Kidney (tissue), 13 donors: ENCODE measurements at regions not wholly inside any gene's neighbourhood (a gene's known extent, or its start where the extent isn't known, plus 50 kb on each side); places are given as distances from the start of the nearest gene placed in this dataset.
A peak's percentile ranks its signal among the peaks of the same experiment; 100 is the strongest.

Source experiments
- DNase-seq, 5 donors: peaks; one replicate each; pipeline ENCODE4 v3.0.0-alpha.2; 2013 to 2020
- FAIRE-seq: peaks from 2 replicates; lab custom pipeline; 2012; peaks lifted over from hg19 to GRCh38; lab: Jason Lieb, UNC
- H3K27ac ChIP-seq, 2 donors: one replicate each; pipeline ENCODE4 v1.7.0; 2013; ENCODE audit warnings: low read depth in 2 of 2, low read length in 2 of 2, inconsistent platforms in 1 of 2
- H3K27me3 ChIP-seq: one replicate; pipeline ENCODE4 v1.7.1; 2013; ENCODE audit warnings: low read length, inconsistent platforms; ENCODE audit not compliant: control insufficient read depth, insufficient read depth
- H3K36me3 ChIP-seq, 3 donors: one replicate each; pipeline versions ENCODE4 v1.7.0 to v1.7.1; 2013; ENCODE audit warnings: low read length in 3 of 3, control low read depth in 1 of 3, inconsistent platforms in 1 of 3; ENCODE audit not compliant: insufficient read depth in 3 of 3, control insufficient read depth in 2 of 3
- H3K4me1 ChIP-seq, 3 donors: one replicate each; pipeline versions ENCODE4 v1.7.0 to v1.7.1; 2013; ENCODE audit warnings: low read length in 3 of 3, inconsistent platforms in 1 of 3, low read depth in 1 of 3; ENCODE audit not compliant: control insufficient read depth in 2 of 3, insufficient read depth in 2 of 3
- H3K4me3 ChIP-seq, 3 donors: one replicate each; pipeline versions ENCODE4 v1.7.0 to v1.8.1; 2013; ENCODE audit warnings: low read length in 3 of 3, control low read depth in 1 of 3, inconsistent platforms in 1 of 3
- H3K9ac ChIP-seq, 3 donors: one replicate each; pipeline versions ENCODE4 v1.7.0 to v1.7.1; 2013; ENCODE audit warnings: low read length in 3 of 3, control low read depth in 1 of 3, inconsistent platforms in 1 of 3
- H3K9me3 ChIP-seq, 3 donors: one replicate each; pipeline versions ENCODE4 v1.7.0 to v1.7.1; 2013; ENCODE audit warnings: low read length in 3 of 3, control low read depth in 1 of 3, inconsistent platforms in 1 of 3; ENCODE audit not compliant: control insufficient read depth in 2 of 3, insufficient read depth in 1 of 3
- CTCF ChIP-seq: IDR thresholded peaks from 3 replicates; pipeline ENCODE4 v1.5.1; 2012; ENCODE audit warnings: mild to moderate bottlenecking, moderate library complexity, borderline replicate concordance; ENCODE audit not compliant: insufficient read depth; ENCODE audit errors: extremely low read depth
- intact Hi-C: fragments of 100-400 bp; cut with DNase I; formaldehyde crosslinking; loops from one replicate; pipeline ENCODE4 v1.11.1; 2022
- donor health status: control.
- donor health status: control.
- donor health status: control.
- donor health status: control.
- donor health status: control.
- donor health status: DM: yes; HTN: yes; CAD: no.
- donor health status: Normal renal cell carcinoma (clear cell type).

- FAIRE-seq (no peak), DNase-seq (no peak)
- Histone ChIP-seq H3K9ac (no peak overlapping the region), H3K36me3 (no peaks in the 10 kb centered on the region), H3K4me3 (no peak overlapping the region), H3K27me3 (peaks cover 9% of the 10 kb centered on the region), H3K27ac (no peak overlapping the region), H3K4me1 (no peaks in the 10 kb centered on the region), H3K9me3 (no peaks in the 10 kb centered on the region)
- intact Hi-C loops: no loop called here
- no peak for TF ChIP-seq CTCF
Observed at GRCh38 chrX:131942034-131942433, 81.1 kb upstream of the STK26 start.

- intact Hi-C loops: no loop called here
- Histone ChIP-seq H3K9me3 (no peaks in the 10 kb centered on the region), H3K4me1 (no peaks in the 10 kb centered on the region), H3K27ac (no peak overlapping the region), H3K9ac (no peak overlapping the region), H3K4me3 (no peak overlapping the region), H3K27me3 (peaks cover 5% of the 10 kb centered on the region), H3K36me3 (no peaks in the 10 kb centered on the region)
- no peak for TF ChIP-seq CTCF
- DNase-seq: peak in 1 of 5 donors; percentile 5
- no peak for FAIRE-seq
Observed at GRCh38 chrX:131944936-131945902, 77.9 kb upstream of the STK26 start.

- TF ChIP-seq CTCF: no peak
- H3K27ac ChIP-seq: no peak overlapping the region
- no peaks in the 10 kb centered on the region for H3K4me1 ChIP-seq
- intact Hi-C loops: no loop called here
- DNase-seq (no peak), FAIRE-seq (no peak)
- H3K9ac ChIP-seq: no peak overlapping the region
- H3K9me3 ChIP-seq: no peaks in the 10 kb centered on the region
- no peak overlapping the region for H3K4me3 ChIP-seq
- no peaks in the 10 kb centered on the region for H3K27me3 ChIP-seq
- H3K36me3 ChIP-seq: no peaks in the 10 kb centered on the region
Observed at GRCh38 chrX:131951166-131951565, 71.9 kb upstream of the STK26 start.
